Liver (tissue), 8 donors: ENCODE measurements at regions not wholly inside any gene's neighbourhood (a gene's known extent, or its start where the extent isn't known, plus 50 kb on each side); places are given as distances from the start of the nearest gene placed in this dataset.

Experiments used
- DNase-seq: peaks from one replicate; pipeline ENCODE4 v3.0.0-alpha.2; 2017; ENCODE audit warnings: low spot score
- H3K27ac ChIP-seq, 2 donors: one replicate each; pipeline ENCODE4 v1.7.0; 2013; ENCODE audit warnings: inconsistent platforms in 2 of 2, low read length in 2 of 2, control low read depth in 1 of 2, low read depth in 1 of 2, mild to moderate bottlenecking in 1 of 2
- H3K27me3 ChIP-seq, 4 donors: one replicate each; pipeline versions ENCODE4 v1.6.1 to v1.7.0; 2013; ENCODE audit warnings: low read length in 3 of 4, inconsistent platforms in 1 of 4, mild to moderate bottlenecking in 1 of 4, moderate library complexity in 1 of 4; ENCODE audit not compliant: control insufficient read depth in 4 of 4, insufficient read depth in 4 of 4
- H3K36me3 ChIP-seq, 4 donors: one replicate each; pipeline versions ENCODE4 v1.6.1 to v1.7.0; 2013; ENCODE audit warnings: low read length in 3 of 4, mild to moderate bottlenecking in 3 of 4, low read depth in 1 of 4, moderate library complexity in 1 of 4; ENCODE audit not compliant: control insufficient read depth in 4 of 4, insufficient read depth in 3 of 4
- H3K4me1 ChIP-seq, 4 donors: one replicate each; pipeline versions ENCODE4 v1.6.1 to v1.7.0; 2013; ENCODE audit warnings: low read length in 3 of 4, mild to moderate bottlenecking in 3 of 4, moderate library complexity in 1 of 4; ENCODE audit not compliant: control insufficient read depth in 4 of 4, insufficient read depth in 4 of 4
- H3K4me3 ChIP-seq, 3 donors: one replicate each; pipeline versions ENCODE4 v1.6.1 to v1.7.0; 2013; ENCODE audit warnings: low read length in 3 of 3, control low read depth in 1 of 3, low read depth in 1 of 3, mild to moderate bottlenecking in 1 of 3
- H3K9ac ChIP-seq, 2 donors: one replicate each; pipeline ENCODE4 v1.7.0; 2013; ENCODE audit warnings: low read length in 2 of 2, mild to moderate bottlenecking in 2 of 2, moderate library complexity in 2 of 2, control low read depth in 1 of 2, low read depth in 1 of 2
- H3K9me3 ChIP-seq, 4 donors: one replicate each; pipeline versions ENCODE4 v1.6.1 to v1.7.0; 2013; ENCODE audit warnings: low read length in 3 of 4; ENCODE audit not compliant: control insufficient read depth in 4 of 4
- EGR1 ChIP-seq, 2 donors: IDR thresholded peaks; 2 replicates each; pipeline ENCODE4 v1.6.1; 2016 to 2018; ENCODE audit warnings: antibody characterized with exemption in 2 of 2, low read depth in 2 of 2
- FOXA1 ChIP-seq: IDR thresholded peaks from 2 replicates; pipeline ENCODE4 v1.6.1; 2016; ENCODE audit warnings: antibody characterized with exemption
- FOXA2 ChIP-seq: IDR thresholded peaks from 2 replicates; pipeline ENCODE4 v1.6.1; 2016; ENCODE audit warnings: antibody characterized with exemption
- GABPA ChIP-seq, 2 donors: IDR thresholded peaks in 1 of 2; conservative IDR thresholded peaks in 1 of 2; 2 replicates each; pipeline ENCODE4 v1.6.1; 2016; ENCODE audit warnings: antibody characterized with exemption in 2 of 2, mild to moderate bottlenecking in 1 of 2, moderate library complexity in 1 of 2
- HNF4A ChIP-seq, 2 donors: conservative IDR thresholded peaks; 2 replicates each; pipeline ENCODE4 v1.6.1; 2016; ENCODE audit warnings: antibody characterized with exemption in 2 of 2, mild to moderate bottlenecking in 2 of 2
- HNF4G ChIP-seq: IDR thresholded peaks from 2 replicates; pipeline ENCODE4 v1.6.1; 2016; ENCODE audit warnings: antibody characterized with exemption
- JUND ChIP-seq, 2 donors: IDR thresholded peaks; 2 replicates each; pipeline ENCODE4 v1.6.1; 2016; ENCODE audit warnings: antibody characterized with exemption in 2 of 2
- NR2F2 ChIP-seq: IDR thresholded peaks from 2 replicates; pipeline ENCODE4 v1.6.1; 2016; ENCODE audit warnings: antibody characterized with exemption
- RAD21 ChIP-seq, 2 donors: IDR thresholded peaks; 2 replicates each; pipeline ENCODE4 v1.6.1; 2016; ENCODE audit warnings: antibody characterized with exemption in 2 of 2, mild to moderate bottlenecking in 2 of 2
- RXRA ChIP-seq, 2 donors: IDR thresholded peaks; 2 replicates each; pipeline ENCODE4 v1.6.1; 2017 to 2018; ENCODE audit warnings: antibody characterized with exemption in 2 of 2, mild to moderate bottlenecking in 1 of 2
- SP1 ChIP-seq: IDR thresholded peaks from 2 replicates; pipeline ENCODE4 v1.6.1; 2018; ENCODE audit warnings: antibody characterized with exemption, mild to moderate bottlenecking
- TAF1 ChIP-seq: conservative IDR thresholded peaks from 2 replicates; pipeline ENCODE4 v1.6.1; 2016; ENCODE audit warnings: antibody characterized with exemption, mild to moderate bottlenecking
- YY1 ChIP-seq: IDR thresholded peaks from 2 replicates; pipeline ENCODE4 v1.6.1; 2016; ENCODE audit warnings: antibody characterized with exemption, mild to moderate bottlenecking
- WGBS: extraction: QIAGEN DNeasy Blood & Tissue Kit; methylation state at CpG from one replicate; pipeline ENCODE4 v1.1.7; 2013; 5-methylcytosine and 5-hydroxymethylcytosine counted together
- TF ChIP-seq, protein P1 (sequence below): fragments of 150-350 bp; IDR thresholded peaks from 2 replicates; pipeline ENCODE4 v1.5.1; 2017; ENCODE audit warnings: improper control_type of control experiment, low read depth, low read length; ENCODE audit not compliant: missing input control
- TF ChIP-seq, protein P2 (sequence below): IDR thresholded peaks from 2 replicates; pipeline ENCODE4 v1.6.1; 2016; ENCODE audit warnings: antibody characterized with exemption
- TF ChIP-seq, protein P3 (sequence below): IDR thresholded peaks from 2 replicates; pipeline ENCODE4 v1.6.1; 2016; ENCODE audit warnings: antibody characterized with exemption, mild to moderate bottlenecking
- TF ChIP-seq, protein P4 (sequence below): IDR thresholded peaks from 2 replicates; pipeline ENCODE4 v1.6.1; 2016; ENCODE audit warnings: antibody characterized with exemption
- TF ChIP-seq, protein P5 (sequence below): IDR thresholded peaks from 2 replicates; pipeline ENCODE4 v1.6.1; 2016; ENCODE audit warnings: antibody characterized with exemption
- donor health status: healthy.
- donor health status: healthy.
- donor health status: healthy.
- donor health status: healthy.
- donor health status: healthy.

DNA sequence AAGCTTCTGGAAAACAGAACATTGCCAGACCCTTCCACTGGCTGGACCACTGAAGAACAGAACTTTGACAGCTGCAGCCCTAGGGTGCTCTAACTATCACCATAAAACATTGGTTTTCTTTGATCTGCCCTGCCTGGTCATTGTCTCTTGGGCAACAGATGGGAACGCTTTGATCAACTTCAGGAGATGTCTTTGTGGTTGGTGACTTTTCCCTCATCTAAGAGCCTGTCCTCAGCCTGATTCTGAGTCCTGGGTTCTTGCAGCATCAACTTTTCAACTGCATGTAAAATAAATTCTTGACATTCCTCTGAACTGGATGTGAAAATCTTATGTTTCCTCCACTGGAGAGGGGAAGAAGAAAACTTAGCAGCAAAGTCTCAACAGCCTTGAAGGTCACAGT is 53.1 kb upstream of the ZNRF2 start:
- TF ChIP-seq EGR1 (IDR thresholded peaks at IDR 0.05; ENCODE audit: low read depth in 2 of 2) (no peak), JUND (IDR thresholded peaks at IDR 0.05) (no peak), FOXA1 (no peak), GABPA (IDR thresholded peaks at IDR 0.05 in 1 of 2, conservative IDR thresholded peaks at IDR 0.05 in 1 of 2) (no peak), NR2F2 (no peak), RAD21 (IDR thresholded peaks at IDR 0.05) (no peak), HNF4G (no peak), HNF4A (conservative IDR thresholded peaks at IDR 0.05) (no peak), FOXA2 (no peak), RXRA (IDR thresholded peaks at IDR 0.05) (no peak), TAF1 (no peak), YY1 (no peak), SP1 (no peak)
- TF ChIP-seq, protein P1, sequence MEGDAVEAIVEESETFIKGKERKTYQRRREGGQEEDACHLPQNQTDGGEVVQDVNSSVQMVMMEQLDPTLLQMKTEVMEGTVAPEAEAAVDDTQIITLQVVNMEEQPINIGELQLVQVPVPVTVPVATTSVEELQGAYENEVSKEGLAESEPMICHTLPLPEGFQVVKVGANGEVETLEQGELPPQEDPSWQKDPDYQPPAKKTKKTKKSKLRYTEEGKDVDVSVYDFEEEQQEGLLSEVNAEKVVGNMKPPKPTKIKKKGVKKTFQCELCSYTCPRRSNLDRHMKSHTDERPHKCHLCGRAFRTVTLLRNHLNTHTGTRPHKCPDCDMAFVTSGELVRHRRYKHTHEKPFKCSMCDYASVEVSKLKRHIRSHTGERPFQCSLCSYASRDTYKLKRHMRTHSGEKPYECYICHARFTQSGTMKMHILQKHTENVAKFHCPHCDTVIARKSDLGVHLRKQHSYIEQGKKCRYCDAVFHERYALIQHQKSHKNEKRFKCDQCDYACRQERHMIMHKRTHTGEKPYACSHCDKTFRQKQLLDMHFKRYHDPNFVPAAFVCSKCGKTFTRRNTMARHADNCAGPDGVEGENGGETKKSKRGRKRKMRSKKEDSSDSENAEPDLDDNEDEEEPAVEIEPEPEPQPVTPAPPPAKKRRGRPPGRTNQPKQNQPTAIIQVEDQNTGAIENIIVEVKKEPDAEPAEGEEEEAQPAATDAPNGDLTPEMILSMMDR, result no peak
- TF ChIP-seq, protein P2, sequence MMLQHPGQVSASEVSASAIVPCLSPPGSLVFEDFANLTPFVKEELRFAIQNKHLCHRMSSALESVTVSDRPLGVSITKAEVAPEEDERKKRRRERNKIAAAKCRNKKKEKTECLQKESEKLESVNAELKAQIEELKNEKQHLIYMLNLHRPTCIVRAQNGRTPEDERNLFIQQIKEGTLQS, result no peak
- TF ChIP-seq, protein P3, sequence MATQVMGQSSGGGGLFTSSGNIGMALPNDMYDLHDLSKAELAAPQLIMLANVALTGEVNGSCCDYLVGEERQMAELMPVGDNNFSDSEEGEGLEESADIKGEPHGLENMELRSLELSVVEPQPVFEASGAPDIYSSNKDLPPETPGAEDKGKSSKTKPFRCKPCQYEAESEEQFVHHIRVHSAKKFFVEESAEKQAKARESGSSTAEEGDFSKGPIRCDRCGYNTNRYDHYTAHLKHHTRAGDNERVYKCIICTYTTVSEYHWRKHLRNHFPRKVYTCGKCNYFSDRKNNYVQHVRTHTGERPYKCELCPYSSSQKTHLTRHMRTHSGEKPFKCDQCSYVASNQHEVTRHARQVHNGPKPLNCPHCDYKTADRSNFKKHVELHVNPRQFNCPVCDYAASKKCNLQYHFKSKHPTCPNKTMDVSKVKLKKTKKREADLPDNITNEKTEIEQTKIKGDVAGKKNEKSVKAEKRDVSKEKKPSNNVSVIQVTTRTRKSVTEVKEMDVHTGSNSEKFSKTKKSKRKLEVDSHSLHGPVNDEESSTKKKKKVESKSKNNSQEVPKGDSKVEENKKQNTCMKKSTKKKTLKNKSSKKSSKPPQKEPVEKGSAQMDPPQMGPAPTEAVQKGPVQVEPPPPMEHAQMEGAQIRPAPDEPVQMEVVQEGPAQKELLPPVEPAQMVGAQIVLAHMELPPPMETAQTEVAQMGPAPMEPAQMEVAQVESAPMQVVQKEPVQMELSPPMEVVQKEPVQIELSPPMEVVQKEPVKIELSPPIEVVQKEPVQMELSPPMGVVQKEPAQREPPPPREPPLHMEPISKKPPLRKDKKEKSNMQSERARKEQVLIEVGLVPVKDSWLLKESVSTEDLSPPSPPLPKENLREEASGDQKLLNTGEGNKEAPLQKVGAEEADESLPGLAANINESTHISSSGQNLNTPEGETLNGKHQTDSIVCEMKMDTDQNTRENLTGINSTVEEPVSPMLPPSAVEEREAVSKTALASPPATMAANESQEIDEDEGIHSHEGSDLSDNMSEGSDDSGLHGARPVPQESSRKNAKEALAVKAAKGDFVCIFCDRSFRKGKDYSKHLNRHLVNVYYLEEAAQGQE, result no peak
- TF ChIP-seq, protein P4, sequence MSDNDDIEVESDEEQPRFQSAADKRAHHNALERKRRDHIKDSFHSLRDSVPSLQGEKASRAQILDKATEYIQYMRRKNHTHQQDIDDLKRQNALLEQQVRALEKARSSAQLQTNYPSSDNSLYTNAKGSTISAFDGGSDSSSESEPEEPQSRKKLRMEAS, result no peak
- TF ChIP-seq, protein P5, sequence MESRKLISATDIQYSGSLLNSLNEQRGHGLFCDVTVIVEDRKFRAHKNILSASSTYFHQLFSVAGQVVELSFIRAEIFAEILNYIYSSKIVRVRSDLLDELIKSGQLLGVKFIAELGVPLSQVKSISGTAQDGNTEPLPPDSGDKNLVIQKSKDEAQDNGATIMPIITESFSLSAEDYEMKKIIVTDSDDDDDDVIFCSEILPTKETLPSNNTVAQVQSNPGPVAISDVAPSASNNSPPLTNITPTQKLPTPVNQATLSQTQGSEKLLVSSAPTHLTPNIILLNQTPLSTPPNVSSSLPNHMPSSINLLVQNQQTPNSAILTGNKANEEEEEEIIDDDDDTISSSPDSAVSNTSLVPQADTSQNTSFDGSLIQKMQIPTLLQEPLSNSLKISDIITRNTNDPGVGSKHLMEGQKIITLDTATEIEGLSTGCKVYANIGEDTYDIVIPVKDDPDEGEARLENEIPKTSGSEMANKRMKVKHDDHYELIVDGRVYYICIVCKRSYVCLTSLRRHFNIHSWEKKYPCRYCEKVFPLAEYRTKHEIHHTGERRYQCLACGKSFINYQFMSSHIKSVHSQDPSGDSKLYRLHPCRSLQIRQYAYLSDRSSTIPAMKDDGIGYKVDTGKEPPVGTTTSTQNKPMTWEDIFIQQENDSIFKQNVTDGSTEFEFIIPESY, result no peak
- H3K9ac ChIP-seq, result no peak overlapping the region
- WGBS, result 95% methylated on average over 1 of the region's 1 CpG

More for the DNA sequence above, 53.1 kb upstream of the ZNRF2 start:
- H3K36me3 ChIP-seq, result no peaks in the 10 kb centered on the region
- H3K27me3 ChIP-seq, result no peaks in the 10 kb centered on the region
- no peaks in the 10 kb centered on the region for H3K9me3 ChIP-seq
- DNase-seq, result peak; percentile 6
- no peak overlapping the region for H3K4me3 ChIP-seq
- H3K4me1 ChIP-seq, result peaks cover 0 to 9% (median 4%) of the 10 kb centered on the region in 4 donors
- H3K27ac ChIP-seq, result no peak overlapping the region
